Fibroblast of villous mesenchyme (primary cell): ENCODE measurements at regions not wholly inside any gene's neighbourhood (a gene's known extent, or its start where the extent isn't known, plus 50 kb on each side); places are given as distances from the start of the nearest gene placed in this dataset.
"Not testable (repeated sequence)": the region's sequence is repeated elsewhere in the genome, so short reads cannot be mapped to it uniquely, and the experiment has no call there.

Experiments
- DNase-seq: peaks from one replicate; pipeline ENCODE4 v3.0.0-alpha.2; 2010; ENCODE audit warnings: low read depth
- H3K4me3 ChIP-seq: 2 replicates; pipeline ENCODE4 v1.5.1; 2011; ENCODE audit warnings: low read depth, mild to moderate bottlenecking, low read length
- TF ChIP-seq, protein P1 (sequence below): IDR thresholded peaks from 2 replicates; pipeline ENCODE4 v1.5.1; 2012; ENCODE audit warnings: low read depth, mild to moderate bottlenecking, low read length; ENCODE audit not compliant: insufficient read depth

DNA sequence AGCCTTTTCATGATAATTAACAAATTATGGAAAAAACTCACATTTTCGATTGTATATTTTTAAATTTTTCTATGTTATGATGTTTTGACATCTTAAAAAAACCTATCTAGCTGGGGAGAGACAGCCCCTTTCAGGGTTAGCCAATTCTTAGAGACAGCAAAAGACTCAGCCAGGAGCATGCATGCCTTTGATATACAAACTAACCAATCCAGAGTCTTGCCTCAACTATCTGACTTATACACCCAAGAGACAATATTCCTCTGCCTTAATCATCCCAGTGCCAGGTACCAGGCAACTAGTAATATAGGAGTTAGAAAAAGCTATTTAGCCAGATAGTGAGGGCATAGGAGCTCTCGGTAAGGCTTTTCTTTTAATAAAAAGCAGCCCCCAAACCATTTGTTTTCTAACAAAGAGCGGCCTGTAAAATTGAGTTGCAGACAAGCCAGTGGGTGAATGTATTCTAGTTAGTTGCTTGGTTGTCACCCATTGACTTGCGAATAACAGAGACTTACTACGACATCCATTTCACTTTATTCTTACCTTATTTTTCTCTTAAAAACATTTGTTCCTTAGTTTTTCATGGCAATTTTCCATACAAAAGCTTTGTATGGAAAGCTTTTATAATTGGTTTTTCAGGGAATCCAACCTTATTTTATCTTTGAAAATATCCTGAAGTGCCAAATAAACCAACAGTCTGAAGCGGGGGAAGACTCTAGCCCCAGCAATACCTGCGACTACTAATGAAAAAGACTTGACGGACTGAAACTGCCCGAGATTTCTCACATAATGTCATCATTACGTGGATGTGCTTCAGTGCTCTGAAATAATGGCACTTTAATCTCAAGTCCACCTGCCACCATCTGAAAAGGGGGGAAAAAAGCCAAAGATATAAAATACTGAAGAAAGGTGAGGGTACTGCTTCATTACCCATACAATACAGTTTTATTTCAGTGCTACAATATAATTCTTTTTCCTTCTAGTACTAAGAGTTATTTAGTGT lies 64.6 kb upstream of the ATP2C1 start:
- TF ChIP-seq, protein P1, sequence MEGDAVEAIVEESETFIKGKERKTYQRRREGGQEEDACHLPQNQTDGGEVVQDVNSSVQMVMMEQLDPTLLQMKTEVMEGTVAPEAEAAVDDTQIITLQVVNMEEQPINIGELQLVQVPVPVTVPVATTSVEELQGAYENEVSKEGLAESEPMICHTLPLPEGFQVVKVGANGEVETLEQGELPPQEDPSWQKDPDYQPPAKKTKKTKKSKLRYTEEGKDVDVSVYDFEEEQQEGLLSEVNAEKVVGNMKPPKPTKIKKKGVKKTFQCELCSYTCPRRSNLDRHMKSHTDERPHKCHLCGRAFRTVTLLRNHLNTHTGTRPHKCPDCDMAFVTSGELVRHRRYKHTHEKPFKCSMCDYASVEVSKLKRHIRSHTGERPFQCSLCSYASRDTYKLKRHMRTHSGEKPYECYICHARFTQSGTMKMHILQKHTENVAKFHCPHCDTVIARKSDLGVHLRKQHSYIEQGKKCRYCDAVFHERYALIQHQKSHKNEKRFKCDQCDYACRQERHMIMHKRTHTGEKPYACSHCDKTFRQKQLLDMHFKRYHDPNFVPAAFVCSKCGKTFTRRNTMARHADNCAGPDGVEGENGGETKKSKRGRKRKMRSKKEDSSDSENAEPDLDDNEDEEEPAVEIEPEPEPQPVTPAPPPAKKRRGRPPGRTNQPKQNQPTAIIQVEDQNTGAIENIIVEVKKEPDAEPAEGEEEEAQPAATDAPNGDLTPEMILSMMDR: no peak
- DNase-seq: no peak
- H3K4me3 ChIP-seq: no peak overlapping the region

DNA sequence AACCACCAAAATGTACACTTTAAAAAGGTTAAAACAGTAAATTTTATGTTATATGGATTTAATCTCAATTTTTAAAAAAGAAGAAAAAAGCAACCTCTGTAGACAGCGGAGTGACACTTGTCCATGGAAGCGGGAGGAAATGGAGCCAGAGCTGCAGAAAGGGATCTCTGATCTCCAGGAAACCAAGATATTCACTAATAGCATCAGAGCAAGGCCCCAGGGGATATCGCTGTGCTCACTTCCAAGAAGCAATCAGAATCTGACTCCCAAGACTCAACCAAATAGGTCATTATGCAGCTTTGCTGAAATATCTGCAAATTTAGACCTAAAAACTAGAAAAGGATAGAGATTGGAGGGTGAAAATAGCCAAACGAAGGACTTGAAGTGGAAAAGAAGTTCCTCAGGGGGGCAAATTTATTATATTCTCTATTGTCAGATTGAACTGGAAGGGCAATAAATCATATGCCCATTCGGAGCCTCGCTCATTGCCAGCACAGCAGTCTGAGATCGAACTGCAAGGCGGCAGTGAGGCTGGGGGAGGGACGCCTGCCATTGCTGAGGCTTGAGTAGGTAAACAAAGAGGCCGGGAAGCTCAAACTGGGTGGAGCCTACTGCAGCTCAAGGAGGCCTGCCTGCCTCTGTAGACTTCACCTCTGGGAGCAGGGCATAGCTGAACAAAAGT lies 62.0 kb upstream of the ATP2C1 start:
- no peak overlapping the region for H3K4me3 ChIP-seq
- no peak for DNase-seq
- TF ChIP-seq, protein P1: no peak

DNA sequence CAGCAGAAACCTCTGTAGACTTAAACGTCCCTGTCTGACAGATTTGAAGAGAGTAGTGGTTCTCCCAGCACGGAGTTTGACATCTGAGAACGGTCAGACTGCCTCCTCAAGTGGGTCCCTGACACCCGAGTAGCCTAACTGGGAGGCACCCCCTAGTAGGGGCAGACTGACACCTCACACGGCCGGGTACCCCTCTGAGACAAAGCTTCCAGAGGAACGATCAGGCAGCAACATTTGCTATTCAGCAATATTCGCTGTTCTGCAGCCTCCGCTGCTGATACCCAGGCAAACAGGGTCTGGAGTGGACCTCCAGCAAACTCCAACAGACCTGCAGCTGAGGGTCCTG lies 61.5 kb upstream of the ATP2C1 start:
- not testable (repeated sequence) for DNase-seq, H3K4me3 ChIP-seq

DNA sequence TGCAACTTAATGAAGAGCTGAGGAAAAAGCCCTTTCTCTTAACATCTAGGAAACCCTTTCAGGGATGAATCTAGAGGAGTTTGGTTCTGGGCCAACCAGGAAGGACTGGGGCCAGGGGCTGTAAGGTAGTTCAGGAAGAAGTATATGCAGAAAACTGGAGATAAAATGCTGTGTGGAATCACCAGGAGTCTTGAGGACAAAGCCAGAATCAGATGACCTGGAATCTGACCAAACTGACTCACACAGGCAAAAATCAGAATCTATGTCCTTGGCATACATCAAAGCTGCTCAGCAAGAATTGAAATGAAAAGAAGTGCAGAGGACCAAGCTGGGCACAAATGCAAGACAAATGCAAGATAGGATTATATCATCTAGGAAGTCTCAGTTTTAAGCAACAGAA lies 59.4 kb upstream of the ATP2C1 start:
- TF ChIP-seq, protein P1: no peak
- DNase-seq: no peak
- H3K4me3 ChIP-seq: no peak overlapping the region

DNA sequence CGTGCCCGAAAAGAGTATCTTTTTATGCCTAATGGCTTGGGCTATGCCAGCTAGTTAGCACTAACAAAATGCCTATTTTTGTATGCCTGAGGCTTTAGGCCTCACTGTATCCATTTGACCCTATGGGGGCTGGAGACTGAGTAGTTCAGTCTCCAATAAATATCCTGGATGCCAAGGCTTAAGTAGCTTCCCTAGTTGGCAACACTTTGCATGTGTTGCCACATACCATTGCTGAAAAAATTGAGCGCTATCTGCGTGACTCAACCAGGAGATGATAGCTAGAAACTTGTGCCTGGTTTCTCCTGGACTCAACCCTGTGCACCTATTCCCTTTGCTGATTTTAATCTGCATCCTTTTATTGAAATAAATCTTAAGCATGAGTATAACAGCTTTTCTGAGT lies 58.4 kb upstream of the ATP2C1 start:
- TF ChIP-seq, protein P1: no peak
- DNase-seq: peak; percentile 34
- H3K4me3 ChIP-seq: no peak overlapping the region

DNA sequence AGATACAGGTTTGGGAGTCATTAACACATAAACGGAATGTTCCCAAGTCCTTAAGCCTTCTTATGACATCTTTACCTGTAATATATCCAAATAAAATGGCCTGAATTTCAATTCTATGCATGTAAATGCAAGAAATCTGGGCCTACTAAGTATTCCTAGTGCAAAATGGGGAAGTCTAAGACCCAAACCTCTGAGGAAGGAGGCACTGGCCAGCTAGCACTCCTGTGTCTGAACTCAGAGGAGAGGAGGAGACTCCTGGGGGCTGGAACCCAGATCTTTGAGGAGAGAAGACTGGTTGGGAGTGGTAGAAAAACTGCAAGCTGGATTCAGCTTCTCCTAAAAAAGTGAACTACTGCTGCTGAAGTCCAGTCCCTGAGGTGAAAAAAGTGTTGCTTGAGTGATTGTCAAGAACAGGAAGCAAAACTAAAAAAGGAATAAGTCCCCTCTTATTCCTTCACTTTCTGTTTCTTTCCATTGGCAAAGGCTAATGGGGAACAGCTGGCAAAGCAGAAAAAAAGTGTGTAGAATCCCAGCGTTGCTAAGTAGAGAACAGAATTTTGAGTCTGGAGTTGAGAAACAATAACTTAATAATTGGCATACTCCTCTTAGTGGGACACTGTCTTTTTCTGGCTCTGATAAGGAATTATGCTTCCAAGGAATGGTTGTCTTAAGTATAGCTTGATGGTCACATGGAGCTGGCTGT lies 54.8 kb upstream of the ATP2C1 start:
- no peak overlapping the region for H3K4me3 ChIP-seq
- no peak for DNase-seq
- TF ChIP-seq, protein P1: no peak

DNA sequence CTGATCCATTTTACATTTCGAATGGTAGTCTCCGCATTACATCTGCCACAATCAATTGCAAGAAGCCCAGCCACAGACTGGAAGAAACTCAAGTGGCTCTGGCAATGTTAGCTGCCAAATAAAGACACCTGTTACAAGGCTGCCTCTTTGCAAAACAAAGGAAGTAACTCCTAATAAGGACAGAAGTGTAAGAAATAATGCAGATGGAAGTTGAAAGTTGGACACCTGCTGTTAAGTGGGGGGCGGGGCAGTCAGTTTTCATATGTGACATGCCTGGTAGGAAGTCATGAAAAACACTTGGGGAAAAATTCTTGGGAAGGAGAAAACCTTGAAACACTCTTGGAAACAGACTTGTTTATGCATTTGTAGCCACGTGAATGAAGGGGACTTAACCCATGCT lies 54.1 kb upstream of the ATP2C1 start:
- no peak for DNase-seq
- TF ChIP-seq, protein P1: no peak
- no peak overlapping the region for H3K4me3 ChIP-seq
